IMR-90 (cell line): ENCODE measurements at regions not wholly inside any gene's neighbourhood (a gene's known extent, or its start where the extent isn't known, plus 50 kb on each side); places are given as distances from the start of the nearest gene placed in this dataset.

Experiments
- ATAC-seq: fragments of 200-7000 bp; cut with Tn5 transposase; 2 replicates; pipeline ENCODE4 v1.9.1; 2020; ENCODE audit warnings: low read depth, mild to moderate bottlenecking, moderate library complexity
- BruUV-seq: library from RNA; stranded (reverse); fragments of 400-500 nt; replicated peaks from 2 replicates; lab custom pipeline; 2021; lab: Mats Ljungman, UMichigan
- CTCF ChIA-PET: fragments of 300-600 bp; formaldehyde crosslinking; extraction: SDS; loops from one replicate; lab custom pipeline; 2021; ENCODE audit warnings: antibody characterized with exemption; lab: Yijun Ruan, JAX
- POLR2A ChIA-PET: fragments of 300-600 bp; sonication (Branson Sonifier 250); formaldehyde crosslinking; loops from one replicate; lab custom pipeline; 2022; ENCODE audit warnings: antibody characterized with exemption; ENCODE audit not compliant: unreplicated experiment; lab: Charles Lee
- DNase-seq: peaks from one replicate; pipeline ENCODE4 v3.0.0; 2013
- H2AFZ ChIP-seq: replicated peaks from 2 replicates; pipeline ENCODE3; 2013; ENCODE audit warnings: low read length, mild to moderate bottlenecking; ENCODE audit not compliant: poor library complexity
- H2AK5ac ChIP-seq: 2 replicates; pipeline ENCODE4 v1.6.1; 2013; ENCODE audit warnings: low read depth, low read length, inconsistent platforms
- H2AK9ac ChIP-seq: replicated peaks from 2 replicates; pipeline ENCODE3; 2013; ENCODE audit warnings: mild to moderate bottlenecking, low read depth, low read length, moderate library complexity; ENCODE audit not compliant: poor library complexity
- H2BK120ac ChIP-seq: 2 replicates; pipeline ENCODE4 v1.6.1; 2013; ENCODE audit warnings: low read depth, low read length, inconsistent platforms
- H2BK15ac ChIP-seq: 3 replicates; pipeline ENCODE4 v1.6.1; 2013; ENCODE audit warnings: low read depth, low read length, inconsistent platforms
- H2BK20ac ChIP-seq: 2 replicates; pipeline ENCODE4 v1.6.1; 2013; ENCODE audit warnings: low read depth, mild to moderate bottlenecking, inconsistent platforms, low read length, moderate library complexity
- H2BK5ac ChIP-seq: 2 replicates; pipeline ENCODE4 v1.6.1; 2013; ENCODE audit warnings: mild to moderate bottlenecking, low read depth, low read length, inconsistent platforms; ENCODE audit not compliant: poor library complexity, severe bottlenecking
- H3K14ac ChIP-seq: replicated peaks from 2 replicates; pipeline ENCODE4 v1.6.1; 2013; ENCODE audit warnings: low read depth, low read length, inconsistent platforms
- H3K18ac ChIP-seq: 2 replicates; pipeline ENCODE4 v1.6.1; 2013; ENCODE audit warnings: low read depth, low read length, control low read depth
- H3K23ac ChIP-seq: 2 replicates; pipeline ENCODE4 v1.6.1; 2013; ENCODE audit warnings: low read depth, low read length, inconsistent platforms
- H3K27ac ChIP-seq: 2 replicates; pipeline ENCODE4 v1.5.1; 2013; ENCODE audit warnings: mild to moderate bottlenecking, control low read depth, low read length; ENCODE audit not compliant: insufficient read depth
- H3K27me3 ChIP-seq: 2 replicates; pipeline ENCODE4 v1.6.1; 2013; ENCODE audit warnings: low read length; ENCODE audit not compliant: control insufficient read depth, insufficient read depth
- H3K36me3 ChIP-seq: 2 replicates; pipeline ENCODE4 v1.6.1; 2013; ENCODE audit warnings: low read length, mixed read lengths; ENCODE audit not compliant: control insufficient read depth, insufficient read depth
- H3K4ac ChIP-seq: 2 replicates; pipeline ENCODE4 v1.6.1; 2013; ENCODE audit warnings: low read depth, low read length, inconsistent platforms
- H3K4me1 ChIP-seq: 2 replicates; pipeline ENCODE4 v1.6.1; 2013; ENCODE audit warnings: low read length, mixed read lengths; ENCODE audit not compliant: control insufficient read depth, insufficient read depth
- H3K4me2 ChIP-seq: 2 replicates; pipeline ENCODE4 v1.6.1; 2013; ENCODE audit warnings: low read depth, mild to moderate bottlenecking, control low read depth, low read length, moderate library complexity
- H3K4me3 ChIP-seq: 2 replicates; pipeline ENCODE4 v1.5.1; 2013; ENCODE audit warnings: low read depth, mild to moderate bottlenecking, control low read depth, low read length, moderate library complexity; ENCODE audit not compliant: insufficient read depth
- H3K56ac ChIP-seq: 2 replicates; pipeline ENCODE4 v1.6.1; 2013; ENCODE audit warnings: low read length, inconsistent platforms; ENCODE audit not compliant: insufficient read depth; ENCODE audit errors: extremely low read depth
- H3K79me1 ChIP-seq, 2 experiments: 2 replicates each; pipeline ENCODE4 v1.6.1; 2013; ENCODE audit warnings: low read length in 2 of 2, inconsistent platforms in 1 of 2, low read depth in 1 of 2
- H3K9ac ChIP-seq: 2 replicates; pipeline ENCODE4 v1.6.1; 2013; ENCODE audit warnings: low read depth, low read length, control low read depth
- H3K9me1 ChIP-seq: 2 replicates; pipeline ENCODE4 v1.6.1; 2013; ENCODE audit warnings: low read length, inconsistent platforms; ENCODE audit not compliant: insufficient read depth
- H3K9me3 ChIP-seq: 2 replicates; pipeline ENCODE4 v1.6.1; 2013; ENCODE audit warnings: low read length; ENCODE audit not compliant: control insufficient read depth, insufficient read depth
- H4K20me1 ChIP-seq: 2 replicates; pipeline ENCODE4 v1.6.1; 2013; ENCODE audit warnings: low read length, inconsistent platforms; ENCODE audit not compliant: insufficient read depth
- H4K5ac ChIP-seq: 2 replicates; pipeline ENCODE4 v1.6.1; 2013; ENCODE audit warnings: mild to moderate bottlenecking, low read depth, low read length, control low read depth
- H4K8ac ChIP-seq, 2 experiments: 2 replicates each; pipeline ENCODE4 v1.6.1; 2013; ENCODE audit warnings: low read depth in 2 of 2, low read length in 2 of 2, control low read depth in 1 of 2, inconsistent platforms in 1 of 2
- H4K91ac ChIP-seq: 2 replicates; pipeline ENCODE4 v1.6.1; 2013; ENCODE audit warnings: low read depth, low read length, inconsistent platforms; ENCODE audit not compliant: insufficient read depth
- BHLHE40 ChIP-seq: fragments of 150-350 bp; IDR thresholded peaks from 2 replicates; pipeline ENCODE4 v1.6.1; 2016; ENCODE audit warnings: mild to moderate bottlenecking, low read depth, low read length
- CEBPB ChIP-seq: IDR thresholded peaks from 2 replicates; pipeline ENCODE4 v1.6.1; 2012; ENCODE audit warnings: low read depth, low read length, improper control_type of control experiment
- CHD1 ChIP-seq: IDR thresholded peaks from 2 replicates; pipeline ENCODE4 v1.6.1; 2012; ENCODE audit warnings: low read depth, low read length, improper control_type of control experiment
- CTCF ChIP-seq: conservative IDR thresholded peaks from 2 replicates; pipeline ENCODE4 v1.5.1; 2012; ENCODE audit warnings: mild to moderate bottlenecking, low read depth, low read length, improper control_type of control experiment
- ELK1 ChIP-seq: fragments of 150-350 bp; IDR thresholded peaks from 2 replicates; pipeline ENCODE4 v1.6.1; 2016; ENCODE audit warnings: low read depth, mild to moderate bottlenecking, low read length, moderate library complexity, borderline replicate concordance
- FOS ChIP-seq: fragments of 150-350 bp; IDR thresholded peaks from 2 replicates; pipeline ENCODE4 v1.6.1; 2016; ENCODE audit warnings: low read depth, low read length
- MAFK ChIP-seq: IDR thresholded peaks from 2 replicates; pipeline ENCODE4 v1.6.1; 2012; ENCODE audit warnings: low read depth, low read length, improper control_type of control experiment
- MAZ ChIP-seq: IDR thresholded peaks from 2 replicates; pipeline ENCODE4 v1.6.1; 2012; ENCODE audit warnings: low read depth, mild to moderate bottlenecking, low read length, improper control_type of control experiment, moderate library complexity, borderline replicate concordance
- MXI1 ChIP-seq: IDR thresholded peaks from 2 replicates; pipeline ENCODE4 v1.6.1; 2012; ENCODE audit warnings: low read depth, mild to moderate bottlenecking, low read length, moderate library complexity, borderline replicate concordance
- NFE2L2 ChIP-seq: fragments of 150-350 bp; IDR thresholded peaks from 2 replicates; pipeline ENCODE4 v1.6.1; 2016; ENCODE audit warnings: low read depth, mild to moderate bottlenecking, low read length
- POLR2A ChIP-seq: IDR thresholded peaks from 2 replicates; pipeline ENCODE4 v1.6.1; 2012; ENCODE audit warnings: mild to moderate bottlenecking, low read depth, low read length
- RAD21 ChIP-seq: IDR thresholded peaks from 2 replicates; pipeline ENCODE4 v1.6.1; 2012; ENCODE audit warnings: low read length, improper control_type of control experiment
- RCOR1 ChIP-seq: IDR thresholded peaks from 2 replicates; pipeline ENCODE4 v1.6.1; 2012; ENCODE audit warnings: mild to moderate bottlenecking, low read length, improper control_type of control experiment; ENCODE audit not compliant: insufficient replicate concordance
- RFX5 ChIP-seq: IDR thresholded peaks from 2 replicates; pipeline ENCODE4 v1.8.0; 2012; ENCODE audit warnings: low read depth, mild to moderate bottlenecking, low read length, moderate library complexity
- SMC3 ChIP-seq: fragments of 150-350 bp; IDR thresholded peaks from 2 replicates; pipeline ENCODE4 v1.6.1; 2016; ENCODE audit warnings: low read depth, mild to moderate bottlenecking, antibody characterized with exemption, low read length, moderate library complexity
- USF2 ChIP-seq: fragments of 150-350 bp; IDR thresholded peaks from 2 replicates; pipeline ENCODE4 v1.6.1; 2017; ENCODE audit warnings: mild to moderate bottlenecking, antibody characterized with exemption, low read length, low read depth
- dilution Hi-C: fragments of 300-500 bp; cut with HindIII; formaldehyde crosslinking; loops from one replicate; pipeline ENCODE4 v1.14.3; 2018; ENCODE audit warnings: low sequenced_read_pairs; ENCODE audit not compliant: unreplicated experiment
- in situ Hi-C: fragments of 300-500 bp; cut with MboI; formaldehyde crosslinking; loops from 3 replicates; pipeline ENCODE4 v1.14.3; 2019; ENCODE audit warnings: low sequenced_read_pairs, inconsistent platforms, mixed read lengths
- intact Hi-C: fragments of 100-400 bp; cut with micrococcal nuclease; formaldehyde crosslinking; loops from 2 replicates; pipeline ENCODE4 v1.10.0; 2022

- BruUV-seq = no TSS peak
- no peaks in the 10 kb centered on the region for H4K20me1 ChIP-seq
- CTCF ChIA-PET = no interaction called here
- H2BK5ac ChIP-seq = no peak overlapping the region
- H2BK20ac ChIP-seq = no peak overlapping the region
- no peaks in the 10 kb centered on the region for H3K79me1 ChIP-seq
- POLR2A ChIA-PET = no interaction called here
- no peak overlapping the region for H2BK120ac ChIP-seq
- TF ChIP-seq CTCF = no peak
- TF ChIP-seq USF2 = no peak
- no peak for TF ChIP-seq RFX5
- TF ChIP-seq CHD1 = no peak
- TF ChIP-seq MXI1 = no peak
- TF ChIP-seq CEBPB = no peak
- TF ChIP-seq RCOR1 = no peak
- TF ChIP-seq NFE2L2 = no peak
- no peak for TF ChIP-seq MAFK
- TF ChIP-seq FOS = no peak
- no peak for TF ChIP-seq POLR2A
- TF ChIP-seq BHLHE40 = no peak
- TF ChIP-seq SMC3 = no peak
- no peak for TF ChIP-seq RAD21
- TF ChIP-seq MAZ = no peak
- TF ChIP-seq ELK1 = no peak
- no peak overlapping the region for H2AFZ ChIP-seq
- dilution Hi-C loops (no loop called here), intact Hi-C loops (no loop called here), in situ Hi-C loops (no loop called here)
- H3K4me3 ChIP-seq = no peak overlapping the region
- no peak overlapping the region for H3K56ac ChIP-seq
- no peaks in the 10 kb centered on the region for H3K9me3 ChIP-seq
- no peak overlapping the region for H3K9ac ChIP-seq
- no peak overlapping the region for H3K18ac ChIP-seq
- no peak overlapping the region for H4K91ac ChIP-seq
- no peak overlapping the region for H2AK9ac ChIP-seq
- H2BK15ac ChIP-seq = no peak overlapping the region
- H3K9me1 ChIP-seq = no peaks in the 10 kb centered on the region
- H3K4me1 ChIP-seq = no peaks in the 10 kb centered on the region
- H4K5ac ChIP-seq = no peak overlapping the region
- H3K36me3 ChIP-seq = no peaks in the 10 kb centered on the region
- no peak overlapping the region for H3K14ac ChIP-seq
- no peak overlapping the region for H3K23ac ChIP-seq
- H3K27ac ChIP-seq = no peak overlapping the region
- no peak for DNase-seq
- no peak for ATAC-seq
- no peak overlapping the region for H2AK5ac ChIP-seq
- no peak overlapping the region for H3K4ac ChIP-seq
- H3K4me2 ChIP-seq = no peak overlapping the region
- H3K27me3 ChIP-seq = no peaks in the 10 kb centered on the region
- H4K8ac ChIP-seq = no peak overlapping the region
These were observed 193.5 kb downstream of the RWDD3 start for GRCh38 chr1:95427525-95427924.
